Activated CD4-positive, alpha-beta T cell treated with anti-CD3 and anti-CD28 coated beads, Interleukin-2, amount 10 ng/mL, durations not matched to agents 7 days and 5 days (primary cell): ENCODE measurements at regions not wholly inside any gene's neighbourhood (a gene's known extent, or its start where the extent isn't known, plus 50 kb on each side); places are given as distances from the start of the nearest gene placed in this dataset.
"Not testable (repeated sequence)": the region's sequence is repeated elsewhere in the genome, so short reads cannot be mapped to it uniquely, and the experiment has no call there.

ENCODE experiments used
- CTCF ChIA-PET: fragments of 350-600 bp; sonication (Branson Sonifier 250); formaldehyde crosslinking; loops from one replicate; lab custom pipeline; 2021; ENCODE audit warnings: antibody characterized with exemption; lab: Charles Lee
- POLR2A ChIA-PET: fragments of 350-600 bp; sonication (Branson Sonifier 250); formaldehyde crosslinking; loops from one replicate; lab custom pipeline; 2021; ENCODE audit warnings: antibody characterized with exemption; lab: Charles Lee
- DNase-seq: peaks from one replicate; pipeline ENCODE4 v3.0.0-alpha.2; 2020
- H3K27ac Mint-ChIP-seq: one replicate; pipeline ENCODE4 v1.8.0; 2021; ENCODE audit warnings: mild to moderate bottlenecking, moderate library complexity, mixed read lengths
- H3K27me3 Mint-ChIP-seq: one replicate; pipeline ENCODE4 v1.8.0; 2021; ENCODE audit warnings: mixed read lengths
- H3K36me3 Mint-ChIP-seq: one replicate; pipeline ENCODE4 v1.8.0; 2021; ENCODE audit warnings: low read depth, mixed read lengths
- H3K4me1 Mint-ChIP-seq: one replicate; pipeline ENCODE4 v1.8.0; 2021; ENCODE audit warnings: mixed read lengths
- H3K4me3 Mint-ChIP-seq: one replicate; pipeline ENCODE4 v1.8.0; 2021; ENCODE audit warnings: mild to moderate bottlenecking, moderate library complexity, mixed read lengths
- H3K9me3 Mint-ChIP-seq: one replicate; pipeline ENCODE4 v1.8.0; 2021; ENCODE audit warnings: mixed read lengths

- peaks cover 12% of the 10 kb centered on the region for H3K27me3 Mint-ChIP-seq
- no peaks in the 10 kb centered on the region for H3K36me3 Mint-ChIP-seq
- no peak overlapping the region for H3K4me3 Mint-ChIP-seq
- no peak overlapping the region for H3K27ac Mint-ChIP-seq
- ChIA-PET POLR2A (no interaction called here), CTCF (no interaction called here)
- no peaks in the 10 kb centered on the region for H3K4me1 Mint-ChIP-seq
- no peaks in the 10 kb centered on the region for H3K9me3 Mint-ChIP-seq
- DNase-seq, result peak; percentile 1
These were observed 150.2 kb downstream of the FOXD2 start for GRCh38 chr1:47587891-47588582.

GRCh38 chr1:47590523-47591225, 152.8 kb downstream of the FOXD2 start:
- ChIA-PET POLR2A (no interaction called here), CTCF (no interaction called here)
- Mint-ChIP-seq H3K27ac (no peak overlapping the region), H3K4me3 (no peak overlapping the region), H3K27me3 (peaks cover 18% of the 10 kb centered on the region), H3K36me3 (no peaks in the 10 kb centered on the region), H3K4me1 (no peaks in the 10 kb centered on the region), H3K9me3 (no peaks in the 10 kb centered on the region)
- peak; percentile 1 for DNase-seq

GRCh38 chr1:47591801-47592200, 154.0 kb downstream of the FOXD2 start:
- no peak for DNase-seq
- no peaks in the 10 kb centered on the region for H3K9me3 Mint-ChIP-seq
- peaks cover 18% of the 10 kb centered on the region for H3K27me3 Mint-ChIP-seq
- H3K4me1 Mint-ChIP-seq, result no peaks in the 10 kb centered on the region
- H3K27ac Mint-ChIP-seq, result no peak overlapping the region
- no peak overlapping the region for H3K4me3 Mint-ChIP-seq
- ChIA-PET CTCF (interaction anchor here (1.1 kb wide), 1 partner anchor 26 kb away, joined by 3 read pairs; no protein-coding TSS in a partner anchor), POLR2A (no interaction called here)
- no peaks in the 10 kb centered on the region for H3K36me3 Mint-ChIP-seq

- POLR2A ChIA-PET, result no interaction called here
These were observed 154.6 kb downstream of the FOXD2 start for GRCh38 chr1:47592296-47593012.

GRCh38 chr1:47593013-47593568, 155.2 kb downstream of the FOXD2 start:
- Mint-ChIP-seq H3K27ac (no peak overlapping the region), H3K4me1 (no peaks in the 10 kb centered on the region), H3K4me3 (no peak overlapping the region), H3K27me3 (peaks cover 18% of the 10 kb centered on the region), H3K36me3 (no peaks in the 10 kb centered on the region), H3K9me3 (no peaks in the 10 kb centered on the region)
- DNase-seq, result no peak
- POLR2A ChIA-PET, result no interaction called here
- CTCF ChIA-PET, result no interaction called here

More at GRCh38 chr1:47592296-47593012, 154.6 kb downstream of the FOXD2 start:
- Mint-ChIP-seq H3K27me3 (peaks cover 18% of the 10 kb centered on the region), H3K4me1 (no peaks in the 10 kb centered on the region), H3K27ac (no peak overlapping the region), H3K9me3 (no peaks in the 10 kb centered on the region), H3K4me3 (no peak overlapping the region), H3K36me3 (no peaks in the 10 kb centered on the region)
- CTCF ChIA-PET, result interaction anchor here (1.1 kb wide), 1 partner anchor 27 kb away, joined by 3 read pairs; no protein-coding TSS in a partner anchor
- no peak for DNase-seq

- Mint-ChIP-seq H3K9me3 (no peaks in the 10 kb centered on the region), H3K4me1 (no peaks in the 10 kb centered on the region), H3K4me3 (no peak overlapping the region), H3K36me3 (no peaks in the 10 kb centered on the region), H3K27ac (no peak overlapping the region), H3K27me3 (peaks cover 18% of the 10 kb centered on the region)
- ChIA-PET CTCF (no interaction called here), POLR2A (no interaction called here)
- no peak for DNase-seq
These were observed 155.9 kb downstream of the FOXD2 start for GRCh38 chr1:47593598-47594285.

GRCh38 chr1:47594627-47595026, 156.8 kb downstream of the FOXD2 start:
- Mint-ChIP-seq H3K27ac (no peak overlapping the region), H3K4me3 (no peak overlapping the region), H3K27me3 (peaks cover 22% of the 10 kb centered on the region), H3K4me1 (no peaks in the 10 kb centered on the region), H3K9me3 (peaks cover 4% of the 10 kb centered on the region), H3K36me3 (no peaks in the 10 kb centered on the region)
- ChIA-PET POLR2A (no interaction called here), CTCF (no interaction called here)
- DNase-seq, result no peak

- Mint-ChIP-seq H3K27ac (no peak overlapping the region), H3K4me1 (no peaks in the 10 kb centered on the region), H3K27me3 (peaks cover 25% of the 10 kb centered on the region), H3K36me3 (no peaks in the 10 kb centered on the region), H3K9me3 (peaks cover 7% of the 10 kb centered on the region), H3K4me3 (no peak overlapping the region)
- ChIA-PET CTCF (no interaction called here), POLR2A (no interaction called here)
- DNase-seq, result no peak
These were observed 158.5 kb downstream of the FOXD2 start for GRCh38 chr1:47596328-47596727.

GRCh38 chr1:47598357-47598756, 160.5 kb downstream of the FOXD2 start:
- H3K4me1 Mint-ChIP-seq, result no peaks in the 10 kb centered on the region
- CTCF ChIA-PET, result no interaction called here
- no peak overlapping the region for H3K4me3 Mint-ChIP-seq
- H3K27ac Mint-ChIP-seq, result no peak overlapping the region
- no peaks in the 10 kb centered on the region for H3K36me3 Mint-ChIP-seq
- peaks cover 13% of the 10 kb centered on the region for H3K9me3 Mint-ChIP-seq
- POLR2A ChIA-PET, result no interaction called here
- DNase-seq, result no peak
- H3K27me3 Mint-ChIP-seq, result peaks cover 20% of the 10 kb centered on the region

- no peaks in the 10 kb centered on the region for H3K4me1 Mint-ChIP-seq
- H3K4me3 Mint-ChIP-seq, result no peak overlapping the region
- DNase-seq, result no peak
- ChIA-PET CTCF (no interaction called here), POLR2A (interaction anchor here (0.6 kb wide), 1 partner anchor 255 kb away, joined by 3 read pairs; no protein-coding TSS in a partner anchor)
- H3K27ac Mint-ChIP-seq, result no peak overlapping the region
- peaks cover 11% of the 10 kb centered on the region for H3K27me3 Mint-ChIP-seq
- H3K36me3 Mint-ChIP-seq, result no peaks in the 10 kb centered on the region
- H3K9me3 Mint-ChIP-seq, result peaks cover 13% of the 10 kb centered on the region
These were observed 161.9 kb downstream of the FOXD2 start for GRCh38 chr1:47599777-47600176.

- H3K9me3 Mint-ChIP-seq, result peaks cover 13% of the 10 kb centered on the region
- H3K4me3 Mint-ChIP-seq, H3K36me3 Mint-ChIP-seq, H3K27ac Mint-ChIP-seq, POLR2A ChIA-PET, H3K4me1 Mint-ChIP-seq, DNase-seq, CTCF ChIA-PET: not testable (repeated sequence)
- H3K27me3 Mint-ChIP-seq, result peaks cover 11% of the 10 kb centered on the region
These were observed 164.6 kb downstream of the FOXD2 start for GRCh38 chr1:47602491-47602890.

GRCh38 chr1:47604869-47605268, 167.0 kb downstream of the FOXD2 start:
- H3K36me3 Mint-ChIP-seq, CTCF ChIA-PET, H3K27ac Mint-ChIP-seq, H3K4me1 Mint-ChIP-seq, DNase-seq, H3K4me3 Mint-ChIP-seq, POLR2A ChIA-PET: not testable (repeated sequence)
- Mint-ChIP-seq H3K27me3 (peaks cover 15% of the 10 kb centered on the region), H3K9me3 (peaks cover 13% of the 10 kb centered on the region)
